NB4 (cell line): ENCODE measurements at regions not wholly inside any gene's neighbourhood (a gene's known extent, or its start where the extent isn't known, plus 50 kb on each side); places are given as distances from the start of the nearest gene placed in this dataset.

ENCODE experiments used
- MYC ChIP-seq: IDR thresholded peaks from 2 replicates; pipeline ENCODE4 v1.6.1; 2011; ENCODE audit warnings: low read depth, low read length
- POLR2A ChIP-seq: IDR thresholded peaks from 2 replicates; pipeline ENCODE4 v1.6.1; 2011; ENCODE audit warnings: mild to moderate bottlenecking; ENCODE audit not compliant: insufficient read length; ENCODE audit errors: extremely low read depth
- TF ChIP-seq, protein P1 (sequence below): IDR thresholded peaks from one replicate; pipeline ENCODE4 v1.5.1; 2012; ENCODE audit warnings: low read depth, low read length
- TF ChIP-seq, protein P2 (sequence below): IDR thresholded peaks from 2 replicates; pipeline ENCODE4 v1.6.1; 2011; ENCODE audit warnings: low read depth, low read length

DNA sequence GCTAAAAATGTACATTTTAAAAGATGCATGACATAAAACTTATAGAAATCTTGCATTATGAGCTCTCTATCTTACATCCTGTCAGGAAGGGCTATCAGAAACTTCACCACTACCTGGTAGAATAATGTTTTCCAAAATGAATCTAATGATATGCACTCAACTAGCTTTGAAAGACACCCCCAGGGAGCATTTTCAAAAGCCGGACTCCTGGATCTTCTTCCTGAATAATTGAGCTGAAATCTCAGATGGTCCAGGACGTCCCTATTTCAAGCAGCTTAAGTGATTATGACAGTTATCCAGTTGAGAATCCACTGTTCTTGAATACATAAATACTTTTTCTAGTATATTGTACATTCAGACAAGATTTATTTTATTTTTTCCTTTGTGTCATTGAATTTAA is 200.6 kb upstream of the MGAT4C start:
- TF ChIP-seq, protein P1, sequence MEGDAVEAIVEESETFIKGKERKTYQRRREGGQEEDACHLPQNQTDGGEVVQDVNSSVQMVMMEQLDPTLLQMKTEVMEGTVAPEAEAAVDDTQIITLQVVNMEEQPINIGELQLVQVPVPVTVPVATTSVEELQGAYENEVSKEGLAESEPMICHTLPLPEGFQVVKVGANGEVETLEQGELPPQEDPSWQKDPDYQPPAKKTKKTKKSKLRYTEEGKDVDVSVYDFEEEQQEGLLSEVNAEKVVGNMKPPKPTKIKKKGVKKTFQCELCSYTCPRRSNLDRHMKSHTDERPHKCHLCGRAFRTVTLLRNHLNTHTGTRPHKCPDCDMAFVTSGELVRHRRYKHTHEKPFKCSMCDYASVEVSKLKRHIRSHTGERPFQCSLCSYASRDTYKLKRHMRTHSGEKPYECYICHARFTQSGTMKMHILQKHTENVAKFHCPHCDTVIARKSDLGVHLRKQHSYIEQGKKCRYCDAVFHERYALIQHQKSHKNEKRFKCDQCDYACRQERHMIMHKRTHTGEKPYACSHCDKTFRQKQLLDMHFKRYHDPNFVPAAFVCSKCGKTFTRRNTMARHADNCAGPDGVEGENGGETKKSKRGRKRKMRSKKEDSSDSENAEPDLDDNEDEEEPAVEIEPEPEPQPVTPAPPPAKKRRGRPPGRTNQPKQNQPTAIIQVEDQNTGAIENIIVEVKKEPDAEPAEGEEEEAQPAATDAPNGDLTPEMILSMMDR = no peak
- TF ChIP-seq, protein P2, sequence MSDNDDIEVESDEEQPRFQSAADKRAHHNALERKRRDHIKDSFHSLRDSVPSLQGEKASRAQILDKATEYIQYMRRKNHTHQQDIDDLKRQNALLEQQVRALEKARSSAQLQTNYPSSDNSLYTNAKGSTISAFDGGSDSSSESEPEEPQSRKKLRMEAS = no peak
- TF ChIP-seq POLR2A (no peak), MYC (no peak)
